ENCODE measurements at regions not wholly inside any gene's neighbourhood (a gene's known extent, or its start where the extent isn't known, plus 50 kb on each side); places are given as distances from the start of the nearest gene placed in this dataset.
"Not testable (repeated sequence)": the region's sequence is repeated elsewhere in the genome, so short reads cannot be mapped to it uniquely, and the experiment has no call there.

- H3K4me3 ChIP-seq (ENCODE audit: low read depth in 1 of 3, low read length in 3 of 3); DNase-seq; H3K27me3 ChIP-seq (ENCODE audit: control insufficient read depth in 3 of 3, insufficient read depth in 3 of 3, low read length in 3 of 3); H3K9me3 ChIP-seq (ENCODE audit: control insufficient read depth in 2 of 2, insufficient read depth in 1 of 2, low read depth in 1 of 2, low read length in 1 of 2); FAIRE-seq; H3K27ac ChIP-seq (ENCODE audit: low read depth in 1 of 3, low read length in 2 of 3); H3K4me1 ChIP-seq (ENCODE audit: control insufficient read depth in 3 of 3, insufficient read depth in 2 of 3, low read depth in 1 of 3, low read length in 2 of 3); H3K36me3 ChIP-seq (ENCODE audit: control insufficient read depth in 3 of 3, insufficient read depth in 2 of 3, low read depth in 1 of 3, low read length in 3 of 3): not testable (repeated sequence)
- WGBS, 3 donors = 31 to 56% (median 40%) methylated on average over 10 of the region's 10 CpGs
These were observed 1248.6 kb upstream of the CDH9 start for GRCh38 chr5:28287021-28287420.

DNA sequence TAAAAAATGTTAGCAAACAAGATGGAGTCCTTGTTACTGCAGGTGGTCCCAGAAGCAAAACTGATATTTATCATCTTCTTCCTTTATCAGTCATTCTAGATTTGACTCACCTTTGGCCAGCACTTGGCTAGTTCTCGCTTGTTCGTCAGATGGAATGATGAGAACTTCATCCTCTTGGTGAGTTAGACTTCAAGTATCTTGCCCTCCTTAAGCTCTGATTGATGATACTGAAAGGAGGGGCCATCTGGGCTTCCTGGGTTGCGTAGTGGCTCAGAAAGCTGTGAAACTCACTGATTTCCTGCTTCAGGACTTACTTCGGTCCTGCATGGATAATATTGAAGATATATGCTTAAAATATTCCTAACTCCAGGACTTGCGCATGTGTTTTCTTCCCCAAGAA, 1248.2 kb upstream of the CDH9 start:
- FAIRE-seq (no peak), DNase-seq (no peak)
- Histone ChIP-seq H3K9me3 (ENCODE audit: control insufficient read depth in 2 of 2, insufficient read depth in 1 of 2, low read depth in 1 of 2, low read length in 1 of 2) (no peaks in the 10 kb centered on the region), H3K27ac (ENCODE audit: low read depth in 1 of 3, low read length in 2 of 3) (no peak overlapping the region), H3K4me3 (ENCODE audit: low read depth in 1 of 3, low read length in 3 of 3) (no peak overlapping the region), H3K4me1 (ENCODE audit: control insufficient read depth in 3 of 3, insufficient read depth in 2 of 3, low read depth in 1 of 3, low read length in 2 of 3) (no peaks in the 10 kb centered on the region), H3K27me3 (ENCODE audit: control insufficient read depth in 3 of 3, insufficient read depth in 3 of 3, low read length in 3 of 3) (no peaks in the 10 kb centered on the region), H3K36me3 (ENCODE audit: control insufficient read depth in 3 of 3, insufficient read depth in 2 of 3, low read depth in 1 of 3, low read length in 3 of 3) (no peaks in the 10 kb centered on the region)
- 53 to 60% (median 56%) methylated on average over 5 of the region's 5 CpGs for WGBS, 3 donors

- no peaks in the 10 kb centered on the region for H3K4me1 ChIP-seq (ENCODE audit: control insufficient read depth in 3 of 3, insufficient read depth in 2 of 3, low read depth in 1 of 3, low read length in 2 of 3)
- no peaks in the 10 kb centered on the region for H3K27me3 ChIP-seq (ENCODE audit: control insufficient read depth in 3 of 3, insufficient read depth in 3 of 3, low read length in 3 of 3)
- DNase-seq (no peak), FAIRE-seq (no peak)
- no peaks in the 10 kb centered on the region for H3K36me3 ChIP-seq (ENCODE audit: control insufficient read depth in 3 of 3, insufficient read depth in 2 of 3, low read depth in 1 of 3, low read length in 3 of 3)
- H3K4me3 ChIP-seq (ENCODE audit: low read depth in 1 of 3, low read length in 3 of 3) = no peak overlapping the region
- 72 to 86% (median 76%) methylated on average over 2 of the region's 2 CpGs for WGBS, 3 donors
- H3K27ac ChIP-seq (ENCODE audit: low read depth in 1 of 3, low read length in 2 of 3) = no peak overlapping the region
- no peaks in the 10 kb centered on the region for H3K9me3 ChIP-seq (ENCODE audit: control insufficient read depth in 2 of 2, insufficient read depth in 1 of 2, low read depth in 1 of 2, low read length in 1 of 2)
These were observed 1246.4 kb upstream of the CDH9 start for GRCh38 chr5:28284788-28285187.

- FAIRE-seq (no peak), DNase-seq (no peak)
- H3K4me1 ChIP-seq (ENCODE audit: control insufficient read depth in 3 of 3, insufficient read depth in 2 of 3, low read depth in 1 of 3, low read length in 2 of 3) = no peaks in the 10 kb centered on the region
- 51 to 61% (median 52%) methylated on average over 3 of the region's 3 CpGs for WGBS, 3 donors
- no peaks in the 10 kb centered on the region for H3K9me3 ChIP-seq (ENCODE audit: control insufficient read depth in 2 of 2, insufficient read depth in 1 of 2, low read depth in 1 of 2, low read length in 1 of 2)
- no peaks in the 10 kb centered on the region for H3K27me3 ChIP-seq (ENCODE audit: control insufficient read depth in 3 of 3, insufficient read depth in 3 of 3, low read length in 3 of 3)
- H3K36me3 ChIP-seq (ENCODE audit: control insufficient read depth in 3 of 3, insufficient read depth in 2 of 3, low read depth in 1 of 3, low read length in 3 of 3) = no peaks in the 10 kb centered on the region
- no peak overlapping the region for H3K27ac ChIP-seq (ENCODE audit: low read depth in 1 of 3, low read length in 2 of 3)
- H3K4me3 ChIP-seq (ENCODE audit: low read depth in 1 of 3, low read length in 3 of 3) = no peak overlapping the region
These were observed 1243.0 kb upstream of the CDH9 start for GRCh38 chr5:28281351-28281750.

GRCh38 chr5:28275931-28276330, 1237.5 kb upstream of the CDH9 start:
- Histone ChIP-seq H3K4me3 (ENCODE audit: low read depth in 1 of 3, low read length in 3 of 3) (no peak overlapping the region), H3K36me3 (ENCODE audit: control insufficient read depth in 3 of 3, insufficient read depth in 2 of 3, low read depth in 1 of 3, low read length in 3 of 3) (no peaks in the 10 kb centered on the region), H3K4me1 (ENCODE audit: control insufficient read depth in 3 of 3, insufficient read depth in 2 of 3, low read depth in 1 of 3, low read length in 2 of 3) (no peaks in the 10 kb centered on the region), H3K9me3 (ENCODE audit: control insufficient read depth in 2 of 2, insufficient read depth in 1 of 2, low read depth in 1 of 2, low read length in 1 of 2) (no peaks in the 10 kb centered on the region), H3K27ac (ENCODE audit: low read depth in 1 of 3, low read length in 2 of 3) (no peak overlapping the region), H3K27me3 (ENCODE audit: control insufficient read depth in 3 of 3, insufficient read depth in 3 of 3, low read length in 3 of 3) (no peaks in the 10 kb centered on the region)
- DNase-seq (no peak), FAIRE-seq (no peak)
- WGBS, 3 donors = 54 to 72% (median 54%) methylated on average over 4 of the region's 4 CpGs

DNA sequence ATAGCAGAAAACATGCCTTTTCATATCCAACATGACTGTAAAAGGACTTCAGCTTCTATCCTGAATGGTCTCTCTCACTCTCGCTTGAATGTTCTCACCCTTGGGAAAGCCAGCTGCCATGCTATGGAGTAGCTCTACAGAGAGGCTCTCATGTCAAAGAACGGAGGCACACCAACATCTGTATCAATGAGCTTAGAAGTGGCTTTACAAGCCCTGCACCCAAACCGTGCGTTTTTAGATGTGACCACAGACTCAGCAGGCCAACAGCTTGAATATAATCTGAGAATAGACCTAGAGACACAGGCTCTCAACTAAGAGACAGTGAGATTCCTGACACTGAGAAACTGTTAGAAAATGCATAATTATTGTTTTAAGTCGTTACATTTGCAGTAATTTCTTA, 1231.6 kb upstream of the CDH9 start:
- Histone ChIP-seq H3K4me1 (ENCODE audit: control insufficient read depth in 3 of 3, insufficient read depth in 2 of 3, low read depth in 1 of 3, low read length in 2 of 3) (no peaks in the 10 kb centered on the region), H3K9me3 (ENCODE audit: control insufficient read depth in 2 of 2, insufficient read depth in 1 of 2, low read depth in 1 of 2, low read length in 1 of 2) (no peaks in the 10 kb centered on the region), H3K36me3 (ENCODE audit: control insufficient read depth in 3 of 3, insufficient read depth in 2 of 3, low read depth in 1 of 3, low read length in 3 of 3) (no peaks in the 10 kb centered on the region), H3K27ac (ENCODE audit: low read depth in 1 of 3, low read length in 2 of 3) (no peak overlapping the region), H3K27me3 (ENCODE audit: control insufficient read depth in 3 of 3, insufficient read depth in 3 of 3, low read length in 3 of 3) (no peaks in the 10 kb centered on the region), H3K4me3 (ENCODE audit: low read depth in 1 of 3, low read length in 3 of 3) (no peak overlapping the region)
- DNase-seq (no peak), FAIRE-seq (no peak)
- 73 to 77% (median 75%) methylated on average over 5 of the region's 5 CpGs for WGBS, 3 donors

DNA sequence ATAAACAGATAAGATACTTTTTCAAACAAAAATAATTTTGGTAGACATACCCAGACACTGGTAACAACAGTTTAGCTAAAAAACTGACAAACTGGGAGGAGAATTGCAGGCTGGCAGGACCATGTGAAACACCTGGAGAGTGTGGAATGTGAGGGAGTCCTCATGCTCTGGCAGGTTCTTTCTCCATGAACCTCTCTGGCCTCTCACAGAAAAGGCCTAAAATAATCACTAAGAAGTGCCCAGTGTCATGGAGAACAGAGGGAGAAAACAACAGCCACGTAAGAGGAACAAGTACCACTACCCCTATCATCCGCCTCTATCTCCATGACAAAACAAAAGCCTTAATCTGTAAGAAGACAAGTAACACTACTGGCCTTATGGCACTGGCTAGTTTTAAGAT, 1227.5 kb upstream of the CDH9 start:
- Histone ChIP-seq H3K9me3 (ENCODE audit: control insufficient read depth in 2 of 2, insufficient read depth in 1 of 2, low read depth in 1 of 2, low read length in 1 of 2) (no peaks in the 10 kb centered on the region), H3K27ac (ENCODE audit: low read depth in 1 of 3, low read length in 2 of 3) (no peak overlapping the region)
- WGBS, 3 donors = 72 to 82% (median 77%) methylated on average over 2 of the region's 2 CpGs

GRCh38 chr5:28254846-28255245, 1216.5 kb upstream of the CDH9 start:
- no peaks in the 10 kb centered on the region for H3K36me3 ChIP-seq (ENCODE audit: control insufficient read depth in 3 of 3, insufficient read depth in 2 of 3, low read depth in 1 of 3, low read length in 3 of 3)
- H3K27me3 ChIP-seq (ENCODE audit: control insufficient read depth in 3 of 3, insufficient read depth in 3 of 3, low read length in 3 of 3) = no peaks in the 10 kb centered on the region
- no peaks in the 10 kb centered on the region for H3K4me1 ChIP-seq (ENCODE audit: control insufficient read depth in 3 of 3, insufficient read depth in 2 of 3, low read depth in 1 of 3, low read length in 2 of 3)
- H3K27ac ChIP-seq (ENCODE audit: low read depth in 1 of 3, low read length in 2 of 3) = no peak overlapping the region
- no peak for FAIRE-seq
- H3K4me3 ChIP-seq (ENCODE audit: low read depth in 1 of 3, low read length in 3 of 3) = no peak overlapping the region
- peaks cover 3% of the 10 kb centered on the region in 2 donors for H3K9me3 ChIP-seq (ENCODE audit: control insufficient read depth in 2 of 2, insufficient read depth in 1 of 2, low read depth in 1 of 2, low read length in 1 of 2)
- no peak for DNase-seq

More for the DNA sequence above, 1227.5 kb upstream of the CDH9 start:
- Histone ChIP-seq H3K4me3 (ENCODE audit: low read depth in 1 of 3, low read length in 3 of 3) (no peak overlapping the region), H3K27me3 (ENCODE audit: control insufficient read depth in 3 of 3, insufficient read depth in 3 of 3, low read length in 3 of 3) (no peaks in the 10 kb centered on the region), H3K4me1 (ENCODE audit: control insufficient read depth in 3 of 3, insufficient read depth in 2 of 3, low read depth in 1 of 3, low read length in 2 of 3) (no peaks in the 10 kb centered on the region), H3K36me3 (ENCODE audit: control insufficient read depth in 3 of 3, insufficient read depth in 2 of 3, low read depth in 1 of 3, low read length in 3 of 3) (no peaks in the 10 kb centered on the region)
- FAIRE-seq = no peak
- no peak for DNase-seq

GRCh38 chr5:28253431-28253830, 1215.0 kb upstream of the CDH9 start:
- Histone ChIP-seq H3K27ac (ENCODE audit: low read depth in 1 of 3, low read length in 2 of 3) (no peak overlapping the region), H3K9me3 (ENCODE audit: control insufficient read depth in 2 of 2, insufficient read depth in 1 of 2, low read depth in 1 of 2, low read length in 1 of 2) (peaks cover 2 to 3% of the 10 kb centered on the region in 2 donors), H3K36me3 (ENCODE audit: control insufficient read depth in 3 of 3, insufficient read depth in 2 of 3, low read depth in 1 of 3, low read length in 3 of 3) (no peaks in the 10 kb centered on the region), H3K4me3 (ENCODE audit: low read depth in 1 of 3, low read length in 3 of 3) (no peak overlapping the region), H3K4me1 (ENCODE audit: control insufficient read depth in 3 of 3, insufficient read depth in 2 of 3, low read depth in 1 of 3, low read length in 2 of 3) (no peaks in the 10 kb centered on the region), H3K27me3 (ENCODE audit: control insufficient read depth in 3 of 3, insufficient read depth in 3 of 3, low read length in 3 of 3) (no peaks in the 10 kb centered on the region)
- no peak for DNase-seq
- 66 to 79% (median 75%) methylated on average over 6 of the region's 6 CpGs for WGBS, 3 donors
- no peak for FAIRE-seq

Measured in small intestine (tissue), 7 donors.